ENCODE measurements at regions not wholly inside any gene's neighbourhood (a gene's known extent, or its start where the extent isn't known, plus 50 kb on each side); places are given as distances from the start of the nearest gene placed in this dataset.

DNA sequence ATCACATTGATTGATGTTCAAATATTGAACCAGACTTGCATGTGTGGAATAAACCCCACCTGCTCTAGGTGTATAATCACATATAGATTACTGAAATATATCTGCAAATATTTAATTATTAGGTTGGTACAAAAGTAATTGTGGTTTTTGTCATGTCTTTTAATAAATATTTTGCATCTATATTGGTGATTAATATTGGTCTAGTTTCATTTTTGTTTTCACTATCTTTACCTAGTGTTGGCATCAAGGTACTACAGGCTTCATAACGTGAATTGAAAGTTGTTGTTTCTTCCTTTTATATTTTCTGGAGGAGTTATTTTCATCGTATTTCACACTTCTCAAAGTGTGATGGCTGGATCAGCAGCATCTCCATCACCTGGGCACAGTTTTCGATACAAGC lies 740.0 kb upstream of the TMEM132C start:
- ChIA-PET CTCF (interaction anchor here (1.2 to 1.5 kb wide), 3 partner anchors 10 to 18 kb away, joined by 3 read pairs; no protein-coding TSS in a partner anchor), RAD21 (ENCODE audit: unreplicated experiment) (no interaction called here), POLR2A (no interaction called here), SMC1A (ENCODE audit: uncharacterized antibody, unreplicated experiment) (interaction anchor here (1.3 kb wide), 1 partner anchor 21 kb away, joined by 4 read pairs; no protein-coding TSS in a partner anchor)
- DNase-seq (ENCODE audit: low read depth, low spot score) (no peak), ATAC-seq (no peak), FAIRE-seq (no peak)
- Histone ChIP-seq H3K79me2 (ENCODE audit: control insufficient read depth, insufficient read depth, low read length) (no peaks in the 10 kb centered on the region), H3K4me1 (ENCODE audit: control insufficient read depth, insufficient read depth, low read length) (no peaks in the 10 kb centered on the region), H3K27me3 (replicated peaks in 1 of 2; ENCODE audit: control insufficient read depth in 2 of 2, insufficient read depth in 2 of 2, low read length in 1 of 2) (no peaks in the 10 kb centered on the region), H3K4me3 (no peak overlapping the region), H4K20me1 (ENCODE audit: control insufficient read depth, insufficient read depth) (no peaks in the 10 kb centered on the region), H3K27ac (ENCODE audit: control insufficient read depth, insufficient read depth) (no peak overlapping the region), H3K36me3 (ENCODE audit: control insufficient read depth in 2 of 2, insufficient read depth in 2 of 2, low read length in 1 of 2) (no peaks in the 10 kb centered on the region), H2AFZ (ENCODE audit: control insufficient read depth, low read depth, low read length) (no peak overlapping the region), H3K4me2 (ENCODE audit: control insufficient read depth, insufficient read depth) (no peak overlapping the region), H3K9ac (ENCODE audit: control insufficient read depth, insufficient read depth, low read length) (no peak overlapping the region), H3K9me3 (replicated peaks; ENCODE audit: control insufficient read depth, insufficient read depth, low read length) (no peaks in the 10 kb centered on the region; the same call in 2 of the 3 replicates)
- in situ Hi-C loops (cut with MboI), result no loop called here
- 23% methylated on average over 3 of the region's 3 CpGs for WGBS (ENCODE audit: insufficient coverage, insufficient replicate concordance, low lambda C conversion rate, missing lambda C conversion rate)
- BruUV-seq (replicated peaks), result no TSS peak
- intact Hi-C loops (cut with micrococcal nuclease; ENCODE audit: unreplicated experiment), result no loop called here
- TF ChIP-seq NR2C1 (IDR thresholded peaks at IDR 0.05) (no peak), KDM1A (IDR thresholded peaks at IDR 0.05; ENCODE audit: borderline replicate concordance) (no peak), ASH2L (IDR thresholded peaks at IDR 0.05; ENCODE audit: borderline replicate concordance, low read depth) (no peak), TARDBP (IDR thresholded peaks at IDR 0.05; ENCODE audit: borderline replicate concordance) (no peak), MAX (IDR thresholded peaks at IDR 0.05; ENCODE audit: low read depth, low read length) (no peak), LARP7 (IDR thresholded peaks at IDR 0.05) (no peak), HDAC6 (IDR thresholded peaks at IDR 0.05; ENCODE audit: unreplicated experiment) (no peak), GATAD2B (conservative IDR thresholded peaks at IDR 0.05; ENCODE audit: low read depth) (no peak), POLR2AphosphoS2 (IDR thresholded peaks at IDR 0.05; ENCODE audit: low read depth, low read length) (no peak), PRDM15 (CRISPR knock-in tag; IDR thresholded peaks at IDR 0.05) (no peak), CHD2 (IDR thresholded peaks at IDR 0.05; ENCODE audit: borderline replicate concordance, low read depth, low read length) (no peak), PBX3 (IDR thresholded peaks at IDR 0.05; ENCODE audit: insufficient replicate concordance, low read depth, low read length) (no peak), CREB1 (IDR thresholded peaks at IDR 0.05; ENCODE audit: low read depth) (no peak), SP1 (IDR thresholded peaks at IDR 0.05; ENCODE audit: low read depth, low read length) (no peak), NFYA (IDR thresholded peaks at IDR 0.05; ENCODE audit: borderline replicate concordance, low read depth, low read length) (no peak), ZBTB40 (IDR thresholded peaks at IDR 0.05; ENCODE audit: borderline replicate concordance) (no peak), SREBF1 (IDR thresholded peaks at IDR 0.05; ENCODE audit: low read length) (no peak), YY1 (IDR thresholded peaks at IDR 0.05; ENCODE audit: low read depth, low read length) (no peak)
